Right hindlimb (tissue), 1 donor: ENCODE measurements at regions not wholly inside any gene's neighbourhood (a gene's known extent, or its start where the extent isn't known, plus 50 kb on each side); places are given as distances from the start of the nearest gene placed in this dataset.
"Not testable (repeated sequence)": the region's sequence is repeated elsewhere in the genome, so short reads cannot be mapped to it uniquely, and the experiment has no call there.

ENCODE experiments used
- DNase-seq: peaks from one replicate; pipeline ENCODE4 v3.0.0-alpha.2; 2018

GRCh38 chr7:159335181-159335926 lies 190.7 kb upstream of the VIPR2 start:
- not testable (repeated sequence) for DNase-seq

GRCh38 chr7:159332854-159333479 lies 188.3 kb upstream of the VIPR2 start:
- not testable (repeated sequence) for DNase-seq

- DNase-seq, result no peak
Measured at GRCh38 chr7:159331462-159331861, 186.8 kb upstream of the VIPR2 start.

GRCh38 chr7:159329818-159330378 lies 185.2 kb upstream of the VIPR2 start:
- no peak for DNase-seq

GRCh38 chr7:159328096-159328495 lies 183.4 kb upstream of the VIPR2 start:
- no peak for DNase-seq

GRCh38 chr7:159323359-159323758 lies 178.7 kb upstream of the VIPR2 start:
- no peak for DNase-seq

- DNase-seq, result no peak
Measured at GRCh38 chr7:159321278-159321677, 176.6 kb upstream of the VIPR2 start.

- no peak for DNase-seq
Measured at GRCh38 chr7:159318682-159319351, 174.2 kb upstream of the VIPR2 start.

GRCh38 chr7:159317294-159317693 lies 172.6 kb upstream of the VIPR2 start:
- DNase-seq, result no peak

GRCh38 chr7:159311172-159311494 lies 166.5 kb upstream of the VIPR2 start:
- DNase-seq, result no peak

- no peak for DNase-seq
Measured at GRCh38 chr7:159310457-159311171, 165.9 kb upstream of the VIPR2 start.

- DNase-seq, result not testable (repeated sequence)
Measured at GRCh38 chr7:159309214-159309613, 164.5 kb upstream of the VIPR2 start.

GRCh38 chr7:159306012-159306411 lies 161.3 kb upstream of the VIPR2 start:
- DNase-seq, result no peak

- not testable (repeated sequence) for DNase-seq
Measured at GRCh38 chr7:159305185-159305584, 160.5 kb upstream of the VIPR2 start.

- DNase-seq, result not testable (repeated sequence)
Measured at GRCh38 chr7:159303510-159303909, 158.8 kb upstream of the VIPR2 start.

- no peak for DNase-seq
Measured at GRCh38 chr7:159296093-159296681, 151.5 kb upstream of the VIPR2 start.

- not testable (repeated sequence) for DNase-seq
Measured at GRCh38 chr7:159286487-159286886, 141.8 kb upstream of the VIPR2 start.

- DNase-seq, result no peak
Measured at GRCh38 chr7:159281573-159281972, 136.9 kb upstream of the VIPR2 start.

GRCh38 chr7:159280008-159280407 lies 135.3 kb upstream of the VIPR2 start:
- no peak for DNase-seq

GRCh38 chr7:159272739-159273138 lies 128.1 kb upstream of the VIPR2 start:
- DNase-seq, result no peak

- no peak for DNase-seq
Measured at GRCh38 chr7:159271781-159272180, 127.1 kb upstream of the VIPR2 start.

GRCh38 chr7:159269745-159270144 lies 125.1 kb upstream of the VIPR2 start:
- no peak for DNase-seq

GRCh38 chr7:159263430-159263829 lies 118.8 kb upstream of the VIPR2 start:
- no peak for DNase-seq
